Peyer's patch (tissue), 4 donors: ENCODE measurements at regions not wholly inside any gene's neighbourhood (a gene's known extent, or its start where the extent isn't known, plus 50 kb on each side); places are given as distances from the start of the nearest gene placed in this dataset.

Experiments used
- DNase-seq, 3 donors: peaks; one replicate each; pipeline ENCODE4 v3.0.0-alpha.2; 2017 to 2019
- H3K27ac ChIP-seq, 4 donors: fragments of 200-600 bp; sonication (generic); one replicate each; pipeline ENCODE4 v1.5.1; 2016 to 2019
- H3K27me3 ChIP-seq, 2 donors: fragments of 200-600 bp; sonication (generic); one replicate each; pipeline ENCODE4 v1.5.1; 2019
- H3K36me3 ChIP-seq, 3 donors: fragments of 200-600 bp; sonication (generic); one replicate each; pipeline ENCODE4 v1.5.1; 2016 to 2019
- H3K4me1 ChIP-seq, 4 donors: fragments of 200-600 bp; sonication (generic); one replicate each; pipeline ENCODE4 v1.5.1; 2016 to 2019
- H3K4me3 ChIP-seq, 4 donors: fragments of 200-600 bp; sonication (generic); 1 replicate in 3 of 4; 2 replicates in 1 of 4; pipeline ENCODE4 v1.5.1; 2016 to 2019; ENCODE audit warnings: mild to moderate bottlenecking in 1 of 4
- H3K9me3 ChIP-seq, 4 donors: fragments of 200-600 bp; sonication (generic); one replicate each; pipeline ENCODE4 v1.5.1; 2016 to 2019; ENCODE audit warnings: mild to moderate bottlenecking in 1 of 4
- POLR2A ChIP-seq, 2 donors: fragments of 450-650 bp; IDR thresholded peaks; one replicate each; pipeline ENCODE4 v1.5.1; 2017; ENCODE audit warnings: antibody characterized with exemption in 2 of 2, mild to moderate bottlenecking in 2 of 2, moderate library complexity in 2 of 2
- TF ChIP-seq, protein P1 (sequence below), 6 experiments: fragments of 450-650 bp in 4 of 6; fragments of 200-600 bp in 2 of 6; sonication (generic) in 1 of 6; IDR thresholded peaks; one replicate each; pipeline ENCODE4 v1.5.1; 2017 to 2019; ENCODE audit warnings: antibody characterized with exemption in 6 of 6, mild to moderate bottlenecking in 3 of 6, moderate library complexity in 1 of 6

DNA sequence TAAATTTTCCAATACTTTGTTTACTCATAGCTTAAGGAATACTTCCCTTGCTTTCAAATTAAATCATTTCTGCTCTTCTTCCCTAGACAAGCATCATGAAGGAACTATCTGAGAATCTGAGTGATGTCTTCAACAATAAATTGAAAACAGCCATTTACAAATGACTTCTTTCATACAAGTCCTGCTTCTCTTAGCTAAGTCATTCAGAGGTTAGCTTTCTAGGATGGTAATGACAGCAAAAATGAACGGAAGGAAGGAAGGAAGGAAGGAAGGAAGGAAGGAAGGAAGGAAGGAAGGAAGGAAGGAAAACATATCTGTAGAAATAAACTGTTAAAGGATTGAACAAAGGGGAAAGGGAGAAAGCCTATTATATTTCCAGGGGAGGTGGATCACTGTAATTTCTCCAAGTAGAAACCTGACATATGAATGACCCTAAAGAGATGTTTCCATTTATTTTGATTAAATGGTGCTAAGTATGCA is 335.0 kb upstream of the KYNU start:
- Histone ChIP-seq H3K36me3 (no peaks in the 10 kb centered on the region), H3K27me3 (no peaks in the 10 kb centered on the region), H3K27ac (no peak overlapping the region), H3K4me3 (no peak overlapping the region), H3K4me1 (no peaks in the 10 kb centered on the region), H3K9me3 (no peaks in the 10 kb centered on the region)
- TF ChIP-seq POLR2A (IDR thresholded peaks at IDR 0.05), result no peak
- DNase-seq, result no peak

DNA sequence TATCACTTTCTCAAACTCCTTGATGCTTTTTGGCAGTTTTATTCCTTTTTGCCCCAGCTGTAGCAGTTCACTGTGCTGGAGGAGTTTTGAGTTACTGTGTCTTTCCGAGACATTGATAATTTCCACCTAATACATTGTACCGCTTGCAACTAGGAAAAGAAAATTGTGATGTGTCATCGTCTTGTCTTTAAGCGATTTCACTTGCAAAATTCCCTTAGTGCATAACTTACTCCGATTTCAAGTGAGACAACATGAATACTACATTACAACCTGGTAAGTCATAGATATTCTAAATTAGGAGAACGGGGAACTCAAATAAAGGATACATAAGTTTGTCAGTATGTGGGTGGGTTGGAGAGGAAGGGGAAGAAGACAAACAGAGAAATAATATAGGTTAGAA is 340.5 kb upstream of the KYNU start:
- DNase-seq, result no peak
- no peaks in the 10 kb centered on the region for H3K27me3 ChIP-seq
- TF ChIP-seq, protein P1, sequence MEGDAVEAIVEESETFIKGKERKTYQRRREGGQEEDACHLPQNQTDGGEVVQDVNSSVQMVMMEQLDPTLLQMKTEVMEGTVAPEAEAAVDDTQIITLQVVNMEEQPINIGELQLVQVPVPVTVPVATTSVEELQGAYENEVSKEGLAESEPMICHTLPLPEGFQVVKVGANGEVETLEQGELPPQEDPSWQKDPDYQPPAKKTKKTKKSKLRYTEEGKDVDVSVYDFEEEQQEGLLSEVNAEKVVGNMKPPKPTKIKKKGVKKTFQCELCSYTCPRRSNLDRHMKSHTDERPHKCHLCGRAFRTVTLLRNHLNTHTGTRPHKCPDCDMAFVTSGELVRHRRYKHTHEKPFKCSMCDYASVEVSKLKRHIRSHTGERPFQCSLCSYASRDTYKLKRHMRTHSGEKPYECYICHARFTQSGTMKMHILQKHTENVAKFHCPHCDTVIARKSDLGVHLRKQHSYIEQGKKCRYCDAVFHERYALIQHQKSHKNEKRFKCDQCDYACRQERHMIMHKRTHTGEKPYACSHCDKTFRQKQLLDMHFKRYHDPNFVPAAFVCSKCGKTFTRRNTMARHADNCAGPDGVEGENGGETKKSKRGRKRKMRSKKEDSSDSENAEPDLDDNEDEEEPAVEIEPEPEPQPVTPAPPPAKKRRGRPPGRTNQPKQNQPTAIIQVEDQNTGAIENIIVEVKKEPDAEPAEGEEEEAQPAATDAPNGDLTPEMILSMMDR (IDR thresholded peaks at IDR 0.05), result no peak
- TF ChIP-seq POLR2A (IDR thresholded peaks at IDR 0.05), result no peak

DNA sequence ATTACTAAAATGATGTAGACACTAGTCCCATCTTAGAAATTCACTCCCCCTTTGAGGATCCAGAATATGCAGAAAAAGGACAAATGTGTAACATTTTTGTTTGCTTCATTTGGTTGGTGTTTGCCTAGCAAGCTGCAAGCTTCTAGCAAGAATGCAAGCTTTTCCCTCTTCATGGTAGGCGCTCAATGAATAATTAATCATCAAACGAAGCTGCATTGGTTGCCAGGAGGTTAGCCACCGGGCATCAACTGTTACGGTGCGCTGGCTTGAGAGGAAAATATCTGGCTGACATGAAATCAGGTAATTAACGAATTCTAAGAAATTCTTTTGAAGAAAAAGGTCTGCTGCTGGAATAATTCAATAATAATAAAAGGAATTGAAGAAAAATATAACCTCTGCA is 341.0 kb upstream of the KYNU start:
- no peaks in the 10 kb centered on the region for H3K9me3 ChIP-seq
- no peaks in the 10 kb centered on the region for H3K4me1 ChIP-seq
- no peak for DNase-seq
- no peaks in the 10 kb centered on the region for H3K27me3 ChIP-seq
- no peak for TF ChIP-seq POLR2A (IDR thresholded peaks at IDR 0.05)
- TF ChIP-seq, protein P1 (IDR thresholded peaks at IDR 0.05), result no peak
- no peaks in the 10 kb centered on the region for H3K36me3 ChIP-seq
- H3K27ac ChIP-seq, result no peak overlapping the region
- H3K4me3 ChIP-seq, result no peak overlapping the region

More for the DNA sequence above, 340.5 kb upstream of the KYNU start:
- H3K9me3 ChIP-seq, result no peaks in the 10 kb centered on the region
- H3K27ac ChIP-seq, result no peak overlapping the region
- no peak overlapping the region for H3K4me3 ChIP-seq
- H3K36me3 ChIP-seq, result no peaks in the 10 kb centered on the region
- no peaks in the 10 kb centered on the region for H3K4me1 ChIP-seq

DNA sequence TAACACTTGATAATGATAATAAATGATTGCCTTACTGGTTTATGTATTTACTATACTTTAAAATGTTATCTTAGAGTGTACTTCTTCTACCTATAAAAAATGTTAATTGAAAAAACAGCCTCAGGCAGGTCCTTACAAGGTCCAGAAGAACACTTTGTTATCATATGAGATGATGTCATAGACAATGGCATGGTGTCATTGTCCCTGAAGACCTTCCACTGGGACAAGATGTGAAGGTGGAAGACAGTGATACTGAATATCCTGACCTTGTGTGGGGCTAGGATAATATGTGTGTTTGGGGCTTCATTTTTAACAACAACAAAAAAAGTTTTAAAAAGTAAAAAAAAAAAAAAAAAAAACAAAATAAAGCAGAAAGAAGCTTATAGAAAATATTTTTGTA is 342.2 kb upstream of the KYNU start:
- no peak for TF ChIP-seq POLR2A (IDR thresholded peaks at IDR 0.05)
- TF ChIP-seq, protein P1 (IDR thresholded peaks at IDR 0.05), result no peak
- DNase-seq, result no peak
- Histone ChIP-seq H3K4me3 (no peak overlapping the region), H3K4me1 (no peaks in the 10 kb centered on the region), H3K36me3 (no peaks in the 10 kb centered on the region), H3K9me3 (no peaks in the 10 kb centered on the region), H3K27me3 (no peaks in the 10 kb centered on the region), H3K27ac (no peak overlapping the region)

DNA sequence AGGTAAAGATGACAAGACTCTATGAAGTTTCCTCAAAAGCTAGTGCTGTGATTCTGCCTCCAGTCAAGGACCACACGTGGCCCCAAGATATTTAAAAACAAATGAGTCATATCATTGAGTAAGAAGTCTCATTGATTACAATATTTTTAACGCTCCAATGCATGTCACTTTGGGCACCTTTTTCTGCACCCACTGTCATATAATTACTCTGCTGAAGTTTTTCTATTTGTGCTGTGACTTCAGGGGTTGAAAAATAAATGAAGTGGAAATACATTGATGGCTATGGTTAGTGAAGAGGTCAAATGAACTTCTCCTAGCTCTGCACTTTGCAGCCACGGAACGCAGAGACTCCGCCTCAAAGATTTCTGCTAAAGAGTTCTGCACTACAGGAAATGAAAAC is 344.3 kb upstream of the KYNU start:
- DNase-seq, result no peak
- H3K4me1 ChIP-seq, result no peaks in the 10 kb centered on the region
- no peak overlapping the region for H3K4me3 ChIP-seq
- H3K9me3 ChIP-seq, result no peaks in the 10 kb centered on the region
- no peaks in the 10 kb centered on the region for H3K36me3 ChIP-seq
- no peak for TF ChIP-seq POLR2A (IDR thresholded peaks at IDR 0.05)
- TF ChIP-seq, protein P1 (IDR thresholded peaks at IDR 0.05), result no peak
- H3K27me3 ChIP-seq, result no peaks in the 10 kb centered on the region
- H3K27ac ChIP-seq, result no peak overlapping the region

DNA sequence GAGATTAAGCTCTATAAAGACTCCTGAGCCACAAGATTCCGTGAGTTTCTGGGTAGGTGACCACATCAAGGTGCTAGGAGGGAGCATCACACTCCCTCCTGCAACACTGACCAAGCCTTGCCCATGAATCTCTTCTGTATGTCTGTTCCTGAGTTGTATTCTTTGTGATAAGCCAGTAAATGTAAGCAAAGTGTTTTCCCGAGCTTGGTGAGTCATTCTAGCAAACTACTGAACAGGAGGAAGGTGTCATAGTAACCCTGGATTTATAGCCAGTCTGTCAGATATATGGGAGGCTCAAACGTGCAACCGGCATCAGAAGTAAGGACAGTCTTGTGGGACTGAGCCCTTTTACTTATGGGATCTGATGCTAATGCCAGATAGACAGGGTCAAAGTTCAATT is 346.1 kb upstream of the KYNU start:
- no peak overlapping the region for H3K4me3 ChIP-seq
- no peaks in the 10 kb centered on the region for H3K27me3 ChIP-seq
- H3K36me3 ChIP-seq, result no peaks in the 10 kb centered on the region
- no peak for DNase-seq
- H3K9me3 ChIP-seq, result no peaks in the 10 kb centered on the region
- no peak overlapping the region for H3K27ac ChIP-seq
- no peak for TF ChIP-seq POLR2A (IDR thresholded peaks at IDR 0.05)
- TF ChIP-seq, protein P1 (IDR thresholded peaks at IDR 0.05), result no peak
- H3K4me1 ChIP-seq, result no peaks in the 10 kb centered on the region
